ENCODE measurements at regions not wholly inside any gene's neighbourhood (a gene's known extent, or its start where the extent isn't known, plus 50 kb on each side); places are given as distances from the start of the nearest gene placed in this dataset.
A peak's percentile ranks its signal among the peaks of the same experiment; 100 is the strongest.

- DNase-seq (ENCODE audit: low spot score) = no peak
- TF ChIP-seq CTCF (IDR thresholded peaks at IDR 0.05; ENCODE audit: extremely low read depth, missing control alignments) = no peak
Observed at GRCh38 chr10:21234761-21235160, 290.7 kb downstream of the SKIDA1 start.

- no peak for TF ChIP-seq CTCF (IDR thresholded peaks at IDR 0.05; ENCODE audit: extremely low read depth, missing control alignments)
- peak; percentile 20 for DNase-seq (ENCODE audit: low spot score)
Observed at GRCh38 chr10:21230219-21230618, 295.3 kb downstream of the SKIDA1 start.

- no peak for TF ChIP-seq CTCF (IDR thresholded peaks at IDR 0.05; ENCODE audit: extremely low read depth, missing control alignments)
- no peak for DNase-seq (ENCODE audit: low spot score)
Observed at GRCh38 chr10:21217748-21218367, 307.6 kb downstream of the SKIDA1 start.

GRCh38 chr10:21217107-21217506 lies 308.4 kb downstream of the SKIDA1 start:
- TF ChIP-seq CTCF (IDR thresholded peaks at IDR 0.05; ENCODE audit: extremely low read depth, missing control alignments) = no peak
- DNase-seq (ENCODE audit: low spot score) = no peak

GRCh38 chr10:21214329-21214728 lies 311.2 kb downstream of the SKIDA1 start:
- no peak for DNase-seq (ENCODE audit: low spot score)

GRCh38 chr10:21213381-21213780 lies 312.1 kb downstream of the SKIDA1 start:
- TF ChIP-seq CTCF (IDR thresholded peaks at IDR 0.05; ENCODE audit: extremely low read depth, missing control alignments) = no peak
- no peak for DNase-seq (ENCODE audit: low spot score)

More at GRCh38 chr10:21214329-21214728, 311.2 kb downstream of the SKIDA1 start:
- TF ChIP-seq CTCF (IDR thresholded peaks at IDR 0.05; ENCODE audit: extremely low read depth, missing control alignments) = no peak

GRCh38 chr10:21212912-21213311 lies 312.6 kb downstream of the SKIDA1 start:
- no peak for TF ChIP-seq CTCF (IDR thresholded peaks at IDR 0.05; ENCODE audit: extremely low read depth, missing control alignments)
- no peak for DNase-seq (ENCODE audit: low spot score)

Data from GM20000 (cell line).